SU-DHL-6 (cell line): ENCODE measurements at regions not wholly inside any gene's neighbourhood (a gene's known extent, or its start where the extent isn't known, plus 50 kb on each side); places are given as distances from the start of the nearest gene placed in this dataset.

ENCODE experiments used
- H2AFZ ChIP-seq: fragments of 200-600 bp; sonication (generic); 2 replicates; pipeline ENCODE4 v1.6.1; 2014; ENCODE audit warnings: low read depth, mild to moderate bottlenecking, moderate library complexity, mixed read lengths, antibody characterized with exemption, low read length; ENCODE audit not compliant: severe bottlenecking
- H3F3A ChIP-seq: fragments of 200-600 bp; shearing (Covaris generic); 2 replicates; pipeline ENCODE4 v1.6.0; 2016; ENCODE audit warnings: antibody characterized with exemption, mild to moderate bottlenecking; ENCODE audit not compliant: insufficient read depth
- H3K27ac ChIP-seq: fragments of 200-600 bp; sonication (generic); 2 replicates; pipeline ENCODE4 v1.5.1; 2016; ENCODE audit warnings: low read depth, mild to moderate bottlenecking, low read length, moderate library complexity, mixed read lengths
- H3K27me3 ChIP-seq: fragments of 200-600 bp; sonication (generic), shearing (Covaris generic); 2 replicates; pipeline ENCODE4 v1.6.0; 2014; ENCODE audit warnings: mild to moderate bottlenecking, low read length
- H3K36me3 ChIP-seq: fragments of 200-600 bp; sonication (generic); 2 replicates; pipeline ENCODE4 v1.6.1; 2014; ENCODE audit warnings: mild to moderate bottlenecking, low read length, mixed read lengths
- H3K4me2 ChIP-seq: fragments of 300-600, 200-600 bp; shearing (Covaris generic), sonication (generic); 2 replicates; pipeline ENCODE4 v1.6.0; 2014; ENCODE audit warnings: low read length, low read depth, mild to moderate bottlenecking; ENCODE audit not compliant: poor library complexity, severe bottlenecking
- H3K4me3 ChIP-seq: fragments of 200-600 bp; sonication (generic); 2 replicates; pipeline ENCODE4 v1.5.1; 2014; ENCODE audit warnings: antibody characterized with exemption, low read length, mild to moderate bottlenecking, mixed read lengths; ENCODE audit not compliant: insufficient read depth, poor library complexity, severe bottlenecking
- H3K79me2 ChIP-seq: fragments of 200-600 bp; sonication (generic); 2 replicates; pipeline ENCODE4 v1.6.1; 2014; ENCODE audit warnings: mild to moderate bottlenecking, low read length, moderate library complexity; ENCODE audit not compliant: insufficient read depth
- H3K9ac ChIP-seq: fragments of 200-600 bp; sonication (generic); 2 replicates; pipeline ENCODE4 v1.7.0; 2014; ENCODE audit warnings: mild to moderate bottlenecking, low read length
- H3K9me2 ChIP-seq: fragments of 200-600 bp; sonication (generic); replicated peaks from 2 replicates; pipeline ENCODE4 v1.6.1; 2014; ENCODE audit warnings: low read length; ENCODE audit not compliant: insufficient read depth
- H3K9me3 ChIP-seq: fragments of 200-600 bp; sonication (generic); 2 replicates; pipeline ENCODE4 v1.6.1; 2014; ENCODE audit warnings: low read length, mixed read lengths; ENCODE audit not compliant: insufficient read depth
- H4K20me1 ChIP-seq: fragments of 200-600 bp; sonication (generic); 2 replicates; pipeline ENCODE4 v1.6.1; 2014; ENCODE audit warnings: low read depth, mild to moderate bottlenecking, antibody characterized with exemption, low read length, moderate library complexity, mixed read lengths
- EZH2phosphoT487 ChIP-seq: fragments of 200-600 bp; sonication (generic), shearing (Covaris generic); conservative IDR thresholded peaks from 2 replicates; pipeline ENCODE4 v1.6.1; 2018; ENCODE audit warnings: mild to moderate bottlenecking, antibody characterized with exemption, low read length, moderate library complexity, mixed read lengths
- TF ChIP-seq, protein P1 (sequence below): fragments of 200-600 bp; sonication (generic); IDR thresholded peaks from one replicate; pipeline ENCODE4 v1.5.1; 2017; ENCODE audit warnings: antibody characterized with exemption, mild to moderate bottlenecking, low read length, moderate library complexity; ENCODE audit not compliant: insufficient read depth, poor library complexity, severe bottlenecking

DNA sequence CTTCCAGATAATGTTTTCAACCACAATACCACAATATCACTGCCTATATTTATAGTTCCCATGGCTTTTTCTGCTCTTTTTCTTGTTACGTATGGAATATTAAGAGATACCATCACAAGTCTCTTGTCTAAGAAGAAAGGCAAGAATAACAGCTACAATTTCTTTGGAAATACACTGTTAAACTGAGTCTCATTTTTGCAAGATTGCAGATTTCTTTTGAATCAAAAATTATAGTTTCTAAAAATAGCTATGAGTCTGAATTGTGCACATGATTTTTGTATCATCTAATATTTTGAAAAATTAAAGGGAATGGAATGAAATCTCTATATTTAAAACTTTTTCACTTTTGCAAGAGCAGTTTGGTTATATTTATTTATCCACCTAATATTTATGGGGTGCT is 1120.8 kb downstream of the EFNB2 start:
- no peak for TF ChIP-seq EZH2phosphoT487
- TF ChIP-seq, protein P1, sequence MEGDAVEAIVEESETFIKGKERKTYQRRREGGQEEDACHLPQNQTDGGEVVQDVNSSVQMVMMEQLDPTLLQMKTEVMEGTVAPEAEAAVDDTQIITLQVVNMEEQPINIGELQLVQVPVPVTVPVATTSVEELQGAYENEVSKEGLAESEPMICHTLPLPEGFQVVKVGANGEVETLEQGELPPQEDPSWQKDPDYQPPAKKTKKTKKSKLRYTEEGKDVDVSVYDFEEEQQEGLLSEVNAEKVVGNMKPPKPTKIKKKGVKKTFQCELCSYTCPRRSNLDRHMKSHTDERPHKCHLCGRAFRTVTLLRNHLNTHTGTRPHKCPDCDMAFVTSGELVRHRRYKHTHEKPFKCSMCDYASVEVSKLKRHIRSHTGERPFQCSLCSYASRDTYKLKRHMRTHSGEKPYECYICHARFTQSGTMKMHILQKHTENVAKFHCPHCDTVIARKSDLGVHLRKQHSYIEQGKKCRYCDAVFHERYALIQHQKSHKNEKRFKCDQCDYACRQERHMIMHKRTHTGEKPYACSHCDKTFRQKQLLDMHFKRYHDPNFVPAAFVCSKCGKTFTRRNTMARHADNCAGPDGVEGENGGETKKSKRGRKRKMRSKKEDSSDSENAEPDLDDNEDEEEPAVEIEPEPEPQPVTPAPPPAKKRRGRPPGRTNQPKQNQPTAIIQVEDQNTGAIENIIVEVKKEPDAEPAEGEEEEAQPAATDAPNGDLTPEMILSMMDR: no peak
- Histone ChIP-seq H3K79me2 (no peaks in the 10 kb centered on the region), H2AFZ (no peak overlapping the region), H4K20me1 (no peaks in the 10 kb centered on the region), H3K36me3 (no peaks in the 10 kb centered on the region), H3K9ac (no peak overlapping the region), H3K27me3 (no peaks in the 10 kb centered on the region), H3K9me2 (no peaks in the 10 kb centered on the region), H3F3A (no peaks in the 10 kb centered on the region), H3K4me3 (no peak overlapping the region), H3K9me3 (no peaks in the 10 kb centered on the region), H3K4me2 (no peak overlapping the region), H3K27ac (no peak overlapping the region)

DNA sequence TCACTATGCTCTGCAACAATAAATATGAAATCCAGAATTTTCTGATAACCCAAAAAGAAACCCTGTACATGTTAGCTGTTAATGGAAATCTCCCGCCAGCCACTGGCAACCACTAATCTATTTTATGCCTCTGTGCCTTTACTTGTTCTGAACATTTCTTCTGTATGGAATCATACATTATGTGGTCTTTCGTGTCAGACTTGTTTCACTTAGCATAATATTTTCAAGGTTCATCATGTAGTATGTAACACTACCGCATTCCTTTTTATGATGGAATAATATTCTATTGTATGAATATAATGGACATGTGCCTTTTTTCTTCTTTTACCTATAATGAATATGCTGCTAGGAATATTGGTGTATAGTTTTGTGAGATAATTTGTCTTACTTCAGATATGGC is 1123.3 kb downstream of the EFNB2 start:
- H3K4me3 ChIP-seq: no peak overlapping the region
- no peaks in the 10 kb centered on the region for H3K79me2 ChIP-seq
- no peak overlapping the region for H2AFZ ChIP-seq
- H3K9ac ChIP-seq: no peak overlapping the region
- no peak overlapping the region for H3K27ac ChIP-seq
- H3K27me3 ChIP-seq: no peaks in the 10 kb centered on the region
- no peak overlapping the region for H3K4me2 ChIP-seq
- no peaks in the 10 kb centered on the region for H3K9me2 ChIP-seq
- H3F3A ChIP-seq: no peaks in the 10 kb centered on the region
- H3K36me3 ChIP-seq: no peaks in the 10 kb centered on the region
- no peaks in the 10 kb centered on the region for H4K20me1 ChIP-seq
- no peaks in the 10 kb centered on the region for H3K9me3 ChIP-seq
- TF ChIP-seq EZH2phosphoT487: no peak
- TF ChIP-seq, protein P1: no peak

DNA sequence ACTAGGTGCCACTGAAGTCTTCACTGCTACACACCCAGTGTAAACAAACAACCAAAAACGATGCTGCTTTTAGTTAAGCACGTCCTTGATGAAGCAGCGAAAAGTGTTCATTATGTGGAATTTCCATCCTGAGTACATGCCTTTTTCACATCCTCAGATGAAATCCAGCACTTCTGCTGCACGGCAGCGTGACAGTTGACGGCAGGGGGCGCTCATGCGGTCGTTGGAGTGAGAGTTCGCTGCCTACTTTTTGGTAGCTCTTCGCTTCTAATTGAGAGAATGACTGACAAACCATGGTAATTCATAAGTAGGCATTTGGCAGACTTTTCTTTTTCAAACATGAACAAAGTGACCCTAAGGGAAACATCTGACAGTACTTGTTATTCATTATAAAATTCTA is 1124.9 kb downstream of the EFNB2 start:
- Histone ChIP-seq H3K27ac (no peak overlapping the region), H4K20me1 (no peaks in the 10 kb centered on the region), H3K79me2 (no peaks in the 10 kb centered on the region), H3K9me2 (no peaks in the 10 kb centered on the region), H2AFZ (no peak overlapping the region), H3K27me3 (no peaks in the 10 kb centered on the region), H3K4me3 (no peak overlapping the region), H3K4me2 (no peak overlapping the region), H3K9ac (no peak overlapping the region), H3K36me3 (no peaks in the 10 kb centered on the region), H3F3A (no peaks in the 10 kb centered on the region), H3K9me3 (no peaks in the 10 kb centered on the region)
- no peak for TF ChIP-seq EZH2phosphoT487
- TF ChIP-seq, protein P1: peak; percentile 41

DNA sequence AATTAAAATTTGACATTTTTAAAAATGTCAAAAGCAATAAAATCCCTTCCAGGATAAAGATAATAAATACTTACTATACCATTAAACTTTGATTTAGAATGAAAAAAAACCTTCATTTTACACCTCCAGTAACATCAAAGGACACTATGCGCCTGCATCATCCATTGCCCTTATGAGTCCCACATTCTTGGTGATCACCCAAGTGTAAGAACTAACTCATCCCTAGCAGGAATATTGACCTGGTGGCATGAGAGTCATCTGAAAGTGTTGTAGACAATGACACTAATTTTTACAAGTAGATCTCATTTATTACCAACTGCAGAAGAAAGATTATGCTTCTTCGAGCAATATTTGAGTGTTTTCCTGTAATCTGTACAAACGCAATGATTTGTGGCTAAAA is 1128.9 kb downstream of the EFNB2 start:
- Histone ChIP-seq H3K4me2 (no peak overlapping the region), H3F3A (no peaks in the 10 kb centered on the region), H4K20me1 (no peaks in the 10 kb centered on the region), H3K4me3 (no peak overlapping the region), H2AFZ (no peak overlapping the region), H3K79me2 (no peaks in the 10 kb centered on the region), H3K27me3 (no peaks in the 10 kb centered on the region), H3K9me3 (no peaks in the 10 kb centered on the region), H3K9ac (no peak overlapping the region), H3K36me3 (no peaks in the 10 kb centered on the region), H3K9me2 (no peaks in the 10 kb centered on the region), H3K27ac (no peak overlapping the region)
- TF ChIP-seq EZH2phosphoT487: no peak
- TF ChIP-seq, protein P1: no peak
